Sigmoid colon (tissue), 6 donors: ENCODE measurements at regions not wholly inside any gene's neighbourhood (a gene's known extent, or its start where the extent isn't known, plus 50 kb on each side); places are given as distances from the start of the nearest gene placed in this dataset.

Source experiments
- DNase-seq: peaks from one replicate; pipeline ENCODE4 v3.0.0-alpha.2; 2019
- H3K27ac ChIP-seq, 4 donors: fragments of 200-600 bp; sonication (generic); one replicate each; pipeline ENCODE4 v1.5.1; 2016 to 2019; ENCODE audit warnings: mild to moderate bottlenecking in 1 of 4
- H3K27me3 ChIP-seq, 3 donors: fragments of 200-600 bp; sonication (generic); one replicate each; pipeline ENCODE4 v1.5.1; 2019; ENCODE audit warnings: mild to moderate bottlenecking in 1 of 3
- H3K36me3 ChIP-seq, 4 donors: fragments of 200-600 bp; sonication (generic); one replicate each; pipeline ENCODE4 v1.5.1; 2016 to 2019
- H3K4me1 ChIP-seq, 4 donors: fragments of 200-600 bp; sonication (generic); one replicate each; pipeline ENCODE4 v1.5.1; 2017 to 2019
- H3K4me3 ChIP-seq, 4 donors: fragments of 200-600 bp; sonication (generic); one replicate each; pipeline ENCODE4 v1.5.1; 2017 to 2019; ENCODE audit warnings: mild to moderate bottlenecking in 2 of 4, moderate library complexity in 1 of 4
- H3K9me3 ChIP-seq, 4 donors: fragments of 200-600 bp in 3 of 4; sonication (generic) in 3 of 4; one replicate each; pipeline versions ENCODE4 v1.5.1 to v1.6.1; 2013 to 2019
- EP300 ChIP-seq, 4 donors: sonication (generic); formaldehyde crosslinking; IDR thresholded peaks; one replicate each; pipeline ENCODE4 v1.6.1; 2017; ENCODE audit warnings: antibody characterized with exemption in 4 of 4
- POLR2A ChIP-seq, 2 donors: fragments of 450-650 bp; IDR thresholded peaks; one replicate each; pipeline ENCODE4 v1.6.1; 2016; ENCODE audit warnings: antibody characterized with exemption in 2 of 2, mild to moderate bottlenecking in 2 of 2, moderate library complexity in 2 of 2
- POLR2AphosphoS5 ChIP-seq, 4 donors: sonication (generic); formaldehyde crosslinking; IDR thresholded peaks; one replicate each; pipeline ENCODE4 v1.6.1; 2017; ENCODE audit warnings: antibody characterized with exemption in 4 of 4
- WGBS, 2 donors: extraction: QIAGEN DNeasy Blood & Tissue Kit; methylation state at CpG; one replicate each; pipeline ENCODE4 v1.1.7; 2013; 5-methylcytosine and 5-hydroxymethylcytosine counted together
- intact Hi-C: fragments of 100-400 bp; cut with DNase I; formaldehyde crosslinking; loops from one replicate; pipeline ENCODE4 v1.15.1; 2023
- TF ChIP-seq, protein P1 (sequence below), 4 experiments: fragments of 450-650 bp in 3 of 4; fragments of 200-600 bp in 1 of 4; IDR thresholded peaks; one replicate each; pipeline ENCODE4 v1.5.1; 2016 to 2019; ENCODE audit warnings: antibody characterized with exemption in 4 of 4, mild to moderate bottlenecking in 3 of 4, moderate library complexity in 2 of 4
- donor health status: healthy with polysubstance abuse.
- donor health status: healthy.

DNA sequence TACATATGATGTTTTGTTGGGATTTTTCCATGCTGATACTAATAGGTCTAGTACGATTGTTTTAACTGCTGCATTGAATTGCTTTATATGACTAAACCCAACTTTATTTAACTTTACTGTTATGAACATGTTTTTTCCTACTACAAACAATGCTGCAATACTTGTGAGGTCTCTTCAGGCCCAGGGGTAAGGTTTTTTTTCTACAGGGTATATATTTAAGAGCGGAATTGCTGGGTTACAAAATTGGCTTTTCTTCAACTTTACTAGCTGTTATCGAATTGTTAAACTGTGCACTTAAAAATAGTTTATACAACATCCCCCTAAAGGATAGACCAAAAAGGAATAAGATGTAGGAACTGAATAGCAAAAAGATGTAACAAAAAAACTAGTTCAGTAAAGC is 78.5 kb upstream of the TMEM178A start:
- peaks cover 0 to 1% (median 0%) of the 10 kb centered on the region in 4 donors for H3K9me3 ChIP-seq
- intact Hi-C loops = no loop called here
- no peak overlapping the region for H3K27ac ChIP-seq
- no peaks in the 10 kb centered on the region for H3K36me3 ChIP-seq
- no peak for TF ChIP-seq POLR2A (IDR thresholded peaks at IDR 0.05)
- no peak for TF ChIP-seq EP300 (IDR thresholded peaks at IDR 0.05)
- TF ChIP-seq, protein P1, sequence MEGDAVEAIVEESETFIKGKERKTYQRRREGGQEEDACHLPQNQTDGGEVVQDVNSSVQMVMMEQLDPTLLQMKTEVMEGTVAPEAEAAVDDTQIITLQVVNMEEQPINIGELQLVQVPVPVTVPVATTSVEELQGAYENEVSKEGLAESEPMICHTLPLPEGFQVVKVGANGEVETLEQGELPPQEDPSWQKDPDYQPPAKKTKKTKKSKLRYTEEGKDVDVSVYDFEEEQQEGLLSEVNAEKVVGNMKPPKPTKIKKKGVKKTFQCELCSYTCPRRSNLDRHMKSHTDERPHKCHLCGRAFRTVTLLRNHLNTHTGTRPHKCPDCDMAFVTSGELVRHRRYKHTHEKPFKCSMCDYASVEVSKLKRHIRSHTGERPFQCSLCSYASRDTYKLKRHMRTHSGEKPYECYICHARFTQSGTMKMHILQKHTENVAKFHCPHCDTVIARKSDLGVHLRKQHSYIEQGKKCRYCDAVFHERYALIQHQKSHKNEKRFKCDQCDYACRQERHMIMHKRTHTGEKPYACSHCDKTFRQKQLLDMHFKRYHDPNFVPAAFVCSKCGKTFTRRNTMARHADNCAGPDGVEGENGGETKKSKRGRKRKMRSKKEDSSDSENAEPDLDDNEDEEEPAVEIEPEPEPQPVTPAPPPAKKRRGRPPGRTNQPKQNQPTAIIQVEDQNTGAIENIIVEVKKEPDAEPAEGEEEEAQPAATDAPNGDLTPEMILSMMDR (IDR thresholded peaks at IDR 0.05) = no peak
- TF ChIP-seq POLR2AphosphoS5 (IDR thresholded peaks at IDR 0.05) = no peak
- H3K4me1 ChIP-seq = no peaks in the 10 kb centered on the region
- H3K4me3 ChIP-seq = no peak overlapping the region
- no peak for DNase-seq
- WGBS, 2 donors = 94% methylated on average over 3 of the region's 3 CpGs
- no peaks in the 10 kb centered on the region for H3K27me3 ChIP-seq

DNA sequence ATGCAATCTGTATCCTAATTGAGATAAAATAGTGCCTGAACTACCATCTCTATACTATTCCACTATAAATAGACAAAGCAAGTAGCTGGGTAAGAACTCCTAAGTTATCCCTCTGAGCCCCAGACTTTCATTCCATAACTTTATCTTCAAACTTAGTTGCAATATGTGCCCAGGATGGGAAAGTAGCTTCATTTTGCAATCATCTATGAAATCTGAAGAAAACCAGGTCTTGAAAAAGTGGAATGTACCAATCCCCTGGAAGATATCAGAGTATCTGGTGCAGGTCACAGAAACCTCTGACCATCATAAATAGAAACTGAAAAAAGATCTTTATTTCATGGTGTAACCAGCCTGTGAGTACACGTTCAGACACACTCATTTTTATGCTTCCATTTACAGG is 78.1 kb upstream of the TMEM178A start:
- intact Hi-C loops = no loop called here
- DNase-seq = no peak
- TF ChIP-seq POLR2AphosphoS5 (IDR thresholded peaks at IDR 0.05) (no peak), EP300 (IDR thresholded peaks at IDR 0.05) (no peak), POLR2A (IDR thresholded peaks at IDR 0.05) (no peak)
- TF ChIP-seq, protein P1 (IDR thresholded peaks at IDR 0.05) = no peak
- H3K4me3 ChIP-seq = no peak overlapping the region
- no peaks in the 10 kb centered on the region for H3K4me1 ChIP-seq
- no peak overlapping the region for H3K27ac ChIP-seq
- no peaks in the 10 kb centered on the region for H3K27me3 ChIP-seq
- peaks cover 0 to 1% (median 0%) of the 10 kb centered on the region in 4 donors for H3K9me3 ChIP-seq
- no peaks in the 10 kb centered on the region for H3K36me3 ChIP-seq
- 84 to 92% methylated on average over 1 of the region's 1 CpG for WGBS, 2 donors

DNA sequence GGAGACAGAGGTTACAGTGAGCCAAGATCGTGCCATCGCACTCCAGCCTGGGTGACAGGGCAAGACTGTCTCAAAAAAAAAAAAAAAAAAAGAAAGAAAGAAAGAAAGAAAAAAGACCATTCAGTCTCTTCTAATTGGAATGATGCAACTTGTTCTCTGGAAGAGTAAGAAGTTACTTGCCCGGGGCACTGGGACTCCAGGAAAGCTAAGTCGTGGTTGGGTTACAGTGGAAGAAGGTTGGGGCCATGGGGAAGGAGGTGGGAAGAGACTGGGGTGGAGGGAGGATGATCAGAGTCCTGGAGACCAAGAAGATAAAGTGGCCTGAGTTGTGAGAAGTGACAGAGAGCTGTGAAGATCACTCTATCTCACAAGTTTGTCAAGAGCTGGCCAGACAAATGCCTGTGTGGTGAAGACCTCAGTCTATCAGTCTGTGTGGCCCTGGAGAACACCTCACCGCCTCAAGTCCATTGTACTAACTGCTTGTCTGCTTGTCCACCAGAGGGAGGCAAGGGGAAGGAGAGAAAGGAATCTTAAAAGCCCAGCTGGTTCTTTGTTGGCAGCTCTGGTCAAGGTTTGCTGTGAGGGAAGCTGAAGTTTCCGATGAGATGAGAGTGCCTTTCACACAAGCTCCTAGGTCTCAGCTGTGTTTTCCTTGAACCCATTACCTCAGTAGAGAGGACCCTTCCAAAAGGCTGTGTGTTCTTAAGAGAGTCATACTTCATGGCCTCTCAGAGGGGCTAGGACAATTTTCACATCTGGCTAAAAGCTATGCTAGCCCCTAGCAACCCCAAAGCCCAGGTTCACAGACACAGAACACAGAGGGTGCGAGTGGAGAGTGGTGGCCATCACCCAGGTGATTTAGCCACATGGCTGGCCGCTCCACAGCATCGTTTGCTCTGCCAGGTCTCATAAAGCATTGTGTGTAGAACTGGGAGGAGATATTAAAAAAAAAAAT is 72.0 kb upstream of the TMEM178A start:
- no peak for DNase-seq
- no peak overlapping the region for H3K4me3 ChIP-seq
- H3K4me1 ChIP-seq = peaks cover 0 to 5% (median 2%) of the 10 kb centered on the region in 4 donors
- no peaks in the 10 kb centered on the region for H3K27me3 ChIP-seq
- 72 to 75% methylated on average over 9 of the region's 9 CpGs for WGBS, 2 donors
- intact Hi-C loops = no loop called here
- no peaks in the 10 kb centered on the region for H3K36me3 ChIP-seq
- no peak for TF ChIP-seq EP300 (IDR thresholded peaks at IDR 0.05)
- TF ChIP-seq, protein P1 (IDR thresholded peaks at IDR 0.05) = peak; percentile 36 to 56 (median 45)
- no peak overlapping the region for H3K27ac ChIP-seq
- H3K9me3 ChIP-seq = peaks cover 0 to 1% (median 0%) of the 10 kb centered on the region in 4 donors

DNA sequence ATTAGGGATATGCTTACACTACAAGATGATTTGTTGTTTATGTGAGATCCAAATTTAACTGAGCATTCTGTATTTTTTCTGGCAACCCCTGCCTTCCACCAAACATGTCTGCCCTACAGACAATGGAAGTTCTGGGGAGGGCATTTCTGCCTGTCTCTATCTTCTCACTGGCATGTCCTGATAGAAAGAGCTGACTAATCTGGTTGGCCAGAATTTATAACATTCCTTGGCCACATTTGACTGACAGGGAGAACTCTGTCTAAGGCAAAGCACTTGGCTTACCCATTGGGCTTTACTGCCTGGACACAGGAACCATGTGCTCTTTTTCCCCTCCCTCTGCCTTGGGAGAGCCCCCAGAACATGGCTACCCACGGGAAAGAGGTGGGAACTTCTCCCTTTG is 70.6 kb upstream of the TMEM178A start:
- no peak for DNase-seq
- no peaks in the 10 kb centered on the region for H3K36me3 ChIP-seq
- no peaks in the 10 kb centered on the region for H3K9me3 ChIP-seq
- no peaks in the 10 kb centered on the region for H3K27me3 ChIP-seq
- H3K27ac ChIP-seq = no peak overlapping the region
- intact Hi-C loops = no loop called here
- no peak overlapping the region for H3K4me3 ChIP-seq
- 79 to 91% methylated on average over 1 of the region's 1 CpG for WGBS, 2 donors
- peaks cover 0 to 5% (median 2%) of the 10 kb centered on the region in 4 donors for H3K4me1 ChIP-seq
- TF ChIP-seq POLR2A (IDR thresholded peaks at IDR 0.05) (no peak), EP300 (IDR thresholded peaks at IDR 0.05) (no peak), POLR2AphosphoS5 (IDR thresholded peaks at IDR 0.05) (no peak)
- TF ChIP-seq, protein P1 (IDR thresholded peaks at IDR 0.05) = no peak
